Tibial nerve (tissue), 4 donors: ENCODE measurements at regions not wholly inside any gene's neighbourhood (a gene's known extent, or its start where the extent isn't known, plus 50 kb on each side); places are given as distances from the start of the nearest gene placed in this dataset.

Source experiments
- DNase-seq, 2 donors: peaks; one replicate each; pipeline ENCODE4 v3.0.0-alpha.2; 2019; ENCODE audit warnings: low spot score in 2 of 2
- H3K27ac ChIP-seq, 4 donors: fragments of 200-600 bp; sonication (generic) in 3 of 4; one replicate each; pipeline ENCODE4 v1.5.1; 2017 to 2019; ENCODE audit warnings: mild to moderate bottlenecking in 1 of 4
- H3K27me3 ChIP-seq, 2 donors: fragments of 200-600 bp; sonication (generic) in 1 of 2; one replicate each; pipeline versions ENCODE4 v1.5.1 to v1.6.0; 2017 to 2019
- H3K36me3 ChIP-seq, 3 donors: fragments of 200-600 bp; sonication (generic); one replicate each; pipeline ENCODE4 v1.5.1; 2018 to 2019
- H3K4me1 ChIP-seq, 4 donors: fragments of 200-600 bp; sonication (generic) in 3 of 4; one replicate each; pipeline ENCODE4 v1.5.1; 2017 to 2019
- H3K4me3 ChIP-seq, 4 donors: fragments of 200-600 bp; sonication (generic) in 3 of 4; one replicate each; pipeline ENCODE4 v1.5.1; 2017 to 2019; ENCODE audit warnings: mild to moderate bottlenecking in 1 of 4, moderate library complexity in 1 of 4
- H3K9me3 ChIP-seq, 4 donors: fragments of 200-600 bp; sonication (generic) in 3 of 4; one replicate each; pipeline ENCODE4 v1.5.1; 2017 to 2019
- EP300 ChIP-seq, 2 donors: sonication (generic); formaldehyde crosslinking; IDR thresholded peaks; one replicate each; pipeline ENCODE4 v1.6.1; 2017; ENCODE audit warnings: antibody characterized with exemption in 2 of 2, mild to moderate bottlenecking in 1 of 2
- POLR2A ChIP-seq, 2 donors: fragments of 450-650 bp; IDR thresholded peaks; one replicate each; pipeline ENCODE4 v1.6.1; 2017; ENCODE audit warnings: antibody characterized with exemption in 2 of 2, mild to moderate bottlenecking in 2 of 2, moderate library complexity in 2 of 2
- WGBS, 2 donors: methylation state at CpG; one replicate each; pipeline ENCODE4 v1.1.5; 2018; 5-methylcytosine and 5-hydroxymethylcytosine counted together
- TF ChIP-seq, protein P1 (sequence below), 5 experiments: fragments of 200-600 bp in 3 of 5; fragments of 450-650 bp in 2 of 5; sonication (generic) in 3 of 5; IDR thresholded peaks; one replicate each; pipeline ENCODE4 v1.5.1; 2016 to 2019; ENCODE audit warnings: antibody characterized with exemption in 5 of 5, mild to moderate bottlenecking in 3 of 5, moderate library complexity in 2 of 5

- H3K27me3 ChIP-seq: no peaks in the 10 kb centered on the region
- DNase-seq: no peak
- WGBS, 2 donors: 76% methylated on average over 10 to 11 of the region's 11 CpGs
- peak overlapping the region in 1 of 4 donors; percentile 42 for H3K27ac ChIP-seq
- H3K36me3 ChIP-seq: peaks cover 0 to 36% (median 0%) of the 10 kb centered on the region in 3 donors
- peak in 1 of 2 donors; percentile 37 for TF ChIP-seq EP300 (IDR thresholded peaks at IDR 0.05)
- TF ChIP-seq, protein P1, sequence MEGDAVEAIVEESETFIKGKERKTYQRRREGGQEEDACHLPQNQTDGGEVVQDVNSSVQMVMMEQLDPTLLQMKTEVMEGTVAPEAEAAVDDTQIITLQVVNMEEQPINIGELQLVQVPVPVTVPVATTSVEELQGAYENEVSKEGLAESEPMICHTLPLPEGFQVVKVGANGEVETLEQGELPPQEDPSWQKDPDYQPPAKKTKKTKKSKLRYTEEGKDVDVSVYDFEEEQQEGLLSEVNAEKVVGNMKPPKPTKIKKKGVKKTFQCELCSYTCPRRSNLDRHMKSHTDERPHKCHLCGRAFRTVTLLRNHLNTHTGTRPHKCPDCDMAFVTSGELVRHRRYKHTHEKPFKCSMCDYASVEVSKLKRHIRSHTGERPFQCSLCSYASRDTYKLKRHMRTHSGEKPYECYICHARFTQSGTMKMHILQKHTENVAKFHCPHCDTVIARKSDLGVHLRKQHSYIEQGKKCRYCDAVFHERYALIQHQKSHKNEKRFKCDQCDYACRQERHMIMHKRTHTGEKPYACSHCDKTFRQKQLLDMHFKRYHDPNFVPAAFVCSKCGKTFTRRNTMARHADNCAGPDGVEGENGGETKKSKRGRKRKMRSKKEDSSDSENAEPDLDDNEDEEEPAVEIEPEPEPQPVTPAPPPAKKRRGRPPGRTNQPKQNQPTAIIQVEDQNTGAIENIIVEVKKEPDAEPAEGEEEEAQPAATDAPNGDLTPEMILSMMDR (IDR thresholded peaks at IDR 0.05): no peak
- no peak for TF ChIP-seq POLR2A (IDR thresholded peaks at IDR 0.05)
- no peak overlapping the region for H3K4me3 ChIP-seq
- H3K4me1 ChIP-seq: peaks cover 0 to 16% (median 11%) of the 10 kb centered on the region in 4 donors
- peaks cover 0 to 28% (median 9%) of the 10 kb centered on the region in 4 donors for H3K9me3 ChIP-seq
These were observed 300.6 kb downstream of the SOX9 start for GRCh38 chr17:72421128-72422092.

DNA sequence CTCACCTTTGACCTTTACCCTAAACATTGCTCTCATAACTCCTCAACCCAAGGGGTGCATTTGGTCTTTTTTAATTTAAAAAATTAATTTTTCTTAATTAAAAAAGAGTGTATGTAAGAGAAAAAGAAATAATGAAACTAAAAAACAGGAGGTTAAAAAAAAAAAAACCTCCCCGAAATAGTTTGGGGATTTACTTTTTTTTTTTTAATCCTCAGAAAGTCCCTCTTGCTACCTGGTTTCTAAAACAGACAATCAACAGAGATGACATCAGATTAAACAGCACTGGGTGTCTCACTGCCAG lies 301.3 kb downstream of the SOX9 start:
- H3K4me3 ChIP-seq: no peak overlapping the region
- H3K36me3 ChIP-seq: peaks cover 0 to 36% (median 0%) of the 10 kb centered on the region in 3 donors
- TF ChIP-seq, protein P1 (IDR thresholded peaks at IDR 0.05): no peak
- TF ChIP-seq EP300 (IDR thresholded peaks at IDR 0.05) (no peak), POLR2A (IDR thresholded peaks at IDR 0.05) (no peak)
- no peaks in the 10 kb centered on the region for H3K27me3 ChIP-seq
- H3K4me1 ChIP-seq: peaks cover 0 to 16% (median 11%) of the 10 kb centered on the region in 4 donors
- 94 to 95% methylated on average over 1 of the region's 1 CpG for WGBS, 2 donors
- H3K9me3 ChIP-seq: peaks cover 0 to 20% (median 5%) of the 10 kb centered on the region in 4 donors
- H3K27ac ChIP-seq: no peak overlapping the region
- DNase-seq: no peak

DNA sequence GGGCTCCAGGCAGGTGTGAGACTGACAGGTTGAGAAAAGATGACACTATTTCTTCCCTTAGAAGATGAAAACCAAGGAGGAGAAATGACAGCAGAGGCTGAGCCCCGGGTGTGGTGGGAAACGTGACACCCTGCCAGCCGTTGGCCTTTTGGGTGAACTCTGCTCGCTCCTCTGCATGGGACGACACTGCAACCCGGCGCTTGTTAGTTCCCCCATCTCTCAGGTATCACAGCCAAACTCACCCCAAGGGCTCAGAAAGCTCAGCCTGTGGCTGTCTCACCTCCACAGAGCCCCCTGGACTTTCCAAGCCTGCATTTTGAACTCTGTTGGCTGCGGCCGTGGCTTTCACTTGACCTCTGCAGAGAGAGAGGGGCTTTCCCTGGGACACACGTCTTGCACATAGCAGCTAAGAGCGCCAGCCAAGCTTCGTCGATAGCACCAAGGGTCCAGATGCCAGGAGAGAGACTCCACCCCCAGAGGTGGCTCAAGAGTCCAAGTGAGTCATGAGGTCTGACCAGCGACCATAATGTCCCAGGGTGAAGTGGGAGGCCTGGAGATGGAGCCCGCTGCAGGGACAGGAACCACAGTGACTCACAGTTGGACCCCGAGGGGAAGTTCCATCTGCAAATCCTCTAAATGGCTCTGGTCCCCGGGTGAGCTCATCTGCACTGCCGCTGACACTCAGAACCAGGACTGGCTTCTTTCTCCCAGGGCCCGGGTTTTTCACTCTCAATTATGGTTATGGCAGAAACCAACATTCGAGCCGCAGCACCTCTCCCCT lies 301.9 kb downstream of the SOX9 start:
- DNase-seq: peak in 1 of 2 donors; percentile 47
- H3K4me3 ChIP-seq: no peak overlapping the region
- peaks cover 0 to 34% (median 0%) of the 10 kb centered on the region in 3 donors for H3K36me3 ChIP-seq
- TF ChIP-seq POLR2A (IDR thresholded peaks at IDR 0.05): no peak
- TF ChIP-seq, protein P1 (IDR thresholded peaks at IDR 0.05): no peak
- TF ChIP-seq EP300 (IDR thresholded peaks at IDR 0.05): no peak
- H3K9me3 ChIP-seq: peaks cover 0 to 15% (median 4%) of the 10 kb centered on the region in 4 donors
- no peaks in the 10 kb centered on the region for H3K27me3 ChIP-seq
- no peak overlapping the region for H3K27ac ChIP-seq
- peaks cover 0 to 20% (median 11%) of the 10 kb centered on the region in 4 donors for H3K4me1 ChIP-seq
- 59 to 69% methylated on average over 19 to 21 of the region's 21 CpGs for WGBS, 2 donors

GRCh38 chr17:72423286-72423589 lies 302.4 kb downstream of the SOX9 start:
- no peak for DNase-seq
- Histone ChIP-seq H3K27me3 (no peaks in the 10 kb centered on the region), H3K4me1 (peaks cover 0 to 20% (median 11%) of the 10 kb centered on the region in 4 donors), H3K9me3 (peaks cover 0 to 9% (median 2%) of the 10 kb centered on the region in 4 donors), H3K36me3 (peaks cover 0 to 29% (median 0%) of the 10 kb centered on the region in 3 donors), H3K27ac (no peak overlapping the region), H3K4me3 (no peak overlapping the region)
- TF ChIP-seq EP300 (IDR thresholded peaks at IDR 0.05) (no peak), POLR2A (IDR thresholded peaks at IDR 0.05) (no peak)
- TF ChIP-seq, protein P1 (IDR thresholded peaks at IDR 0.05): no peak
- WGBS, 2 donors: 88 to 92% methylated on average over 5 of the region's 5 CpGs
